Hippocampal formation (tissue), 2 donors: ENCODE measurements at regions not wholly inside any gene's neighbourhood (a gene's known extent, or its start where the extent isn't known, plus 50 kb on each side); places are given as distances from the start of the nearest gene placed in this dataset.
"Not testable (repeated sequence)": the region's sequence is repeated elsewhere in the genome, so short reads cannot be mapped to it uniquely, and the experiment has no call there.

Source experiments
- DNase-seq, 2 donors: peaks; one replicate each; lab custom pipeline; 2025; lab: John Stamatoyannopoulos, UW

GRCh38 chr7:118801366-118801765 is 576.9 kb downstream of the ANKRD7 start:
- DNase-seq: no peak

- no peak for DNase-seq
Observed at GRCh38 chr7:118802726-118803125, 578.2 kb downstream of the ANKRD7 start.

GRCh38 chr7:118826246-118826645 is 601.7 kb downstream of the ANKRD7 start:
- no peak for DNase-seq

- no peak for DNase-seq
Observed at GRCh38 chr7:118836933-118837332, 612.4 kb downstream of the ANKRD7 start.

GRCh38 chr7:118839515-118839914 is 615.0 kb downstream of the ANKRD7 start:
- no peak for DNase-seq

GRCh38 chr7:118843456-118843855 is 619.0 kb downstream of the ANKRD7 start:
- DNase-seq: no peak

GRCh38 chr7:118844748-118845147 is 620.2 kb downstream of the ANKRD7 start:
- no peak for DNase-seq

- no peak for DNase-seq
Observed at GRCh38 chr7:118845791-118846190, 621.3 kb downstream of the ANKRD7 start.

GRCh38 chr7:118846977-118847376 is 622.5 kb downstream of the ANKRD7 start:
- DNase-seq: no peak

- DNase-seq: no peak
Observed at GRCh38 chr7:118855290-118855689, 630.8 kb downstream of the ANKRD7 start.

- DNase-seq: no peak
Observed at GRCh38 chr7:118858651-118859149, 634.2 kb downstream of the ANKRD7 start.

- no peak for DNase-seq
Observed at GRCh38 chr7:118861581-118861980, 637.1 kb downstream of the ANKRD7 start.

GRCh38 chr7:118862740-118863139 is 638.2 kb downstream of the ANKRD7 start:
- DNase-seq: no peak

- no peak for DNase-seq
Observed at GRCh38 chr7:118863966-118864365, 639.5 kb downstream of the ANKRD7 start.

GRCh38 chr7:118867860-118868259 is 643.4 kb downstream of the ANKRD7 start:
- DNase-seq: no peak

GRCh38 chr7:118869141-118869540 is 644.6 kb downstream of the ANKRD7 start:
- not testable (repeated sequence) for DNase-seq

GRCh38 chr7:118870187-118870586 is 645.7 kb downstream of the ANKRD7 start:
- no peak for DNase-seq

GRCh38 chr7:118872568-118872967 is 648.1 kb downstream of the ANKRD7 start:
- DNase-seq: no peak

GRCh38 chr7:118877187-118877586 is 652.7 kb downstream of the ANKRD7 start:
- DNase-seq: no peak

- DNase-seq: no peak
Observed at GRCh38 chr7:118878336-118878735, 653.8 kb downstream of the ANKRD7 start.

- DNase-seq: no peak
Observed at GRCh38 chr7:118898284-118898683, 673.8 kb downstream of the ANKRD7 start.

- no peak for DNase-seq
Observed at GRCh38 chr7:118902600-118902999, 678.1 kb downstream of the ANKRD7 start.

- DNase-seq: no peak
Observed at GRCh38 chr7:118907911-118908527, 683.5 kb downstream of the ANKRD7 start.

GRCh38 chr7:118916120-118916519 is 691.6 kb downstream of the ANKRD7 start:
- not testable (repeated sequence) for DNase-seq
